HG03342 (cell line): ENCODE measurements at regions not wholly inside any gene's neighbourhood (a gene's known extent, or its start where the extent isn't known, plus 50 kb on each side); places are given as distances from the start of the nearest gene placed in this dataset.

Experiments
- ATAC-seq: cut with Tn5 transposase; IDR thresholded peaks from one replicate; pipeline ENCODE4 v1.9.1; 2021; ENCODE audit warnings: mild to moderate bottlenecking, moderate library complexity; ENCODE audit not compliant: unreplicated experiment

DNA sequence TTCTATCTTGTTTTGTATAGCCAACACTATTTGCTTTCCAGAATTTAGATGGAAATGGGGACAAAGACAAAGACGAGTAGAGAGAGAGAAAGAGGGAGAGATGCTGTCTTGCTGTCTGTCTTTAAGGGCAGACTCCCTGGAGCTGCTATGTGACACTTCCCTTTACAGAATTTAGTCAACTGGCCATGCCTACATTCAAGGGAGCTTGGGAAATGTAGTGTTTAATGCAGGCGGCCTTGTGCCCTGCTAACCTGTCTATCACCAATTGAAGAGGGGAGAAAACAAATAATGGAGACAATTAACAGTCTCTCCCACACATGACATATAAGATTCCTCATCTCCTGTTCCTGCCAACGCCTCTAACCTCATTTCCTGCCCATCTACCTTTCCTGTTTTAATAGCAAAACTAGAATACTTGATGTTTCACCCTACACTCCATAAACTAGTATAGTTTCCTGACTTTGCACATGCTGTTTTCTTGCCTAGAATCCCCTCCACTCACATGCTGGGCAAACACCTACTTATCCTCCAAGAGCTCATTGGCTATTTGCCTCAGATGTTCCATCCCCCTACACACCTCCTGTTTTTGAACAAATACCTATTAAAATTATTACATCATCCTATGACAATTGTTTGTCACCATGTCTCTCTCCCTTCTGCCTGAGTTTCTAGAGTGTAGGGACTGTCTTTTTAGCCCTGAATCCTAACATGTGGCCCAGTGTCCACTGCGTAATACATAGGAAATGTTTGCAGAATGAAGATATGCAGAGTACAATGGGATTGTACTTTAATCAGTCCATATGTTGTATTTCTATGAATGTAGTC, 117.2 kb downstream of the SLC25A24 start:
- no peak for ATAC-seq

- no peak for ATAC-seq
Observed at GRCh38 chr1:108082001-108082400, 117.0 kb upstream of the VAV3 start.

DNA sequence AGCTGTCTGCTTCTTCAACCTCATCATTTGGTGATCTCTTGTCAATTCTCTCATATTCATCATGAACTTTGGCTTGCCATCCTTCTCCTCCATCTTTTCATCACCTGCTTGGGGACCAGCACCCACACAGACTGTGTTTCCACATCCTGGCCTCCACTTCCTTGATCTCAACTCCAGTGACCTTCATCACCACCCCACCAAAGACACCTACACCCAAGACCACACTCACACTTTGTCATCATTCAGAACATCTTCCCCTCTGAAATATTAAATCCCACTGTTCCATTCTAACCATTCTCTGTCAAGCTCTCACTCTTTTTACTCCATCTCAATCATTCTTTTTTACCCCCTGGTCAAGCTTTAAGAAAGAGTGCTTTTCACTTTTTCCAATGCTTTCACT, 115.5 kb upstream of the VAV3 start:
- ATAC-seq = no peak

- no peak for ATAC-seq
Observed at GRCh38 chr1:108079440-108080025, 114.6 kb upstream of the VAV3 start.

GRCh38 chr1:108077991-108078390, 113.0 kb upstream of the VAV3 start:
- no peak for ATAC-seq

DNA sequence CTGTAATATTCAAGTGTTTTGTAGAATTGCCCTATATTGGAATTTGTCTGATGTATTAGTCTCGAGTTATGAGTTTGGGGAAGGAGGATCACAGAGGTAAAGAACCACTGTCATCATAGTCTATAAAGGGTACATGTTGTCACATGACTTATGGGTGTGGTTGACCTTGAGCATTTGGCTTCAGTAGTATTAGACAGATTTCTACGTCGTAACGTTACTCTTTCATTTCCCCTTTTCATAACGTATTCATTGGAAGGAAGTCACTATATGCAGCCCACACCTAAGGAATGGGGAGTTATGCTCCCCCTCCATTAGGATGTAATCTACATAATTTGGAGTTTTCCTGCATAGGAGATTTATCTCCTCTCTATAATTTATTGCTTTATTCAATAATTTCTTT, 110.1 kb upstream of the VAV3 start:
- ATAC-seq = peak; percentile 85

DNA sequence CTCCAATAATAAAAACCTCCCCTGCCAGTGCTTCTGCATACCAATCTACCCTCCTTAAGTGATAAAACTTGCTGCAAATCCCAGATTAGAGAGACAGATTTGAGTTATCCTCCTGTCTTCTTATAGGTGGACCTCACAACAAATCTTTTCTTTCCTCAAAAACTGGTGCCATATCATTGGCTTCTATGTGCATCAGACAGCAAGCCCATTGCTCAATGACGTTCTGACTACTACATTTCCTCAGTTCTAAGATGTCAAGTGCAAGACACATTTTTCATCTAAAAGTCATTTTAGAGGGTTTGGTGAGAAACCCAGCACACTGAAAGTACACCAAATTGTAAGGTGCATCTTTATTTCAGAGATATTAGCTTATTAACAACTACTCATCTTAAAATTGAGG, 107.8 kb upstream of the VAV3 start:
- ATAC-seq = no peak

DNA sequence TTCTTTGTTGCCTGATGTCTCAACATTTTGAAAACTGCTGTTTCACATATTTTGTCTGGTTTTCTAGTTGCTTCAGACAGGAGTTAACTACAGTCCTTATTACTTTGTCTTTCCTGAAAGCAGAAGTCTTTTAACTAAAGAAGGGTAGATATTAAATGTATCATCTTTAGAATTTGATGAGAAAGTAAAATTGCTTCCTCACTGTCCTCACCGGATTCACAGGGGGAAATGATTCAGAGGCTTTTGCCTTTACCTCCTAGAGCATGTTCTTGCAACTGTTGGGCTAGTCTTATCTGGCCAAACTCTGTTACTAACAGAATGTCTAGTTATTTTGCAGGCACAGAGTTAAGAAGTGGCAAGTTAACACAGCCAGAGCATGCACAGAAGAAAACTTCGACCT, 107.2 kb upstream of the VAV3 start:
- ATAC-seq = no peak

DNA sequence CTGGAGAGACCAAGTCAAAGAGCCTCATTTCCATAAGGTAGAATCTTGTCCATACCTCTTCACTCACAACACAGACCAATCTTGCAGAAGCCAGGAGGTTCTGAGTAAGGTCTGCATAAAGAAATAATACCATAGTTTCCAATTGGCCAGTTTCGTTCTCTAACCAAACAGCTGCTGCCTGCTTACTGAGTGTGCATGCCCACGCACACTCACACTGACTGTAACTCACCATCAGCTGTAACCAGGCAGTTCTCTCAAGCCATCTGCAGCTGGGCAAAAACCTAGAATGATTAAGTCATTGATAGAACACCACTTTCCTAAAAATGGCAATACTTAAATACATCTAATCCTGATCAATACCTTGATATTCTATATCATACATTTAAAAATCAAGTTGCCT, 106.6 kb upstream of the VAV3 start:
- no peak for ATAC-seq

DNA sequence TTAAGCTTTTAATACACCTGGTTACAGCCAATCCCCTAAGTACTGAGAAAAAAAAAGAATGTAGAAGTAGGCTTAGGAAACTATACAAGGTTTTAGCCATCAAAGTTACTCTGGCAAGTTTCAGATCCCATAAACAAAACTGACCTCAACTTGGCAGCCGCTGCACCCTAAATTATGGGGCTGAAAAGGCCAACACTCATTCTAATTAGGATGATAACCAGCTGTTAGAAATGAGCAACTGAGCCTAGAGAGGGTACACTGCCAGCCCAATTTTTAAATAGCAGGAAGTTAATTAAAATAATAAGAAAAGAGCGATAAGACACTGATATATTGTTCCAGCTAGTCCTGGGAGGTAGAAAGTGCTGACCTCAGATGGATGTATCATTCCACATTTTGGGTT, 105.7 kb upstream of the VAV3 start:
- ATAC-seq = no peak

DNA sequence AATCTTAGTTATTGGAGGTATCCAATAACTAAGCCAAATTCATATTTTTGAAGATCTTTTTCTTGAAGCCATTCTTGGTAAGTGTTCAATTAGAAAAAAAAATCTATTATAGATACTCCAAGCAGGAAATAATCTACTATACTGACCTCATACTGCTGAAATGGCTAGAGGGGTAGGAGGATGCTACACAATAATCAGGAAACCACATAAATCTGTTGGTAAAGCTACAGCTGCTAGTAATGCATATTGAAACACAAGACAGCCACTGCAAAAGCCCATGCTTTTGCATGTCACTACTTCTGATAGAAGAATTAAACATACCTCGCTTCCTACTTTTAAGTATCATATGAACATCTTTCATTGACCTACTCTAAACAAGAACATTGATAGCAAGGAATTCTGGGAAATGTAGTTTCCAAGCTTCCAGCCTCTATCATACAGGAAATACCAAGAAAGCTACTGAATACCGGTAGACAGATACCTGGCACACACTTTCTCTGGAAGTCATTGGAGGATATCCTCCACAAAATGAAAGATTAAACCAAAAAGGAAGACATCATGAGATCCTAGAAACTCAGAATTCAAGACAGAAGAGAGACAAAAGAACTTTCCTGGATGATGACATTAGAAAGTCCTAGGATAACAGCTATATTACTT, 103.0 kb upstream of the VAV3 start:
- ATAC-seq = no peak

DNA sequence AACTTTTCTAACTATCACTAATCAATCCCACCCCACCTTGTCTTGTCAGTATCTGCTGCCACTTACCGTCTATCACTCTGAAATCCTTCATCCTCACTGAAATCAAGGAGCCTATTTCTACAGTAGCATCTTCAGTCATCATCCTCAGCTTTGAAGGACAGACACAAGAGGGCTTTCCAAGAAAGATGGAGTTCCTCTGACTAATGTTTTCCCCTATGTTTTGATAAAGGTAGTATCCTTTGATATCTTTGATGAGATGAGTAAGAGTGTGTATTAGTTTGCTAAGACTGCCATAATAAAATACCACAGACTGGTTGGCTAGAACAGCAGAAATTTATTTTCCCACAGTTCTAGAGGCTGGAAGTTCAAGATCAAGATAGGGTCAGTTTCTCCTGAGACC, 101.8 kb upstream of the VAV3 start:
- no peak for ATAC-seq

DNA sequence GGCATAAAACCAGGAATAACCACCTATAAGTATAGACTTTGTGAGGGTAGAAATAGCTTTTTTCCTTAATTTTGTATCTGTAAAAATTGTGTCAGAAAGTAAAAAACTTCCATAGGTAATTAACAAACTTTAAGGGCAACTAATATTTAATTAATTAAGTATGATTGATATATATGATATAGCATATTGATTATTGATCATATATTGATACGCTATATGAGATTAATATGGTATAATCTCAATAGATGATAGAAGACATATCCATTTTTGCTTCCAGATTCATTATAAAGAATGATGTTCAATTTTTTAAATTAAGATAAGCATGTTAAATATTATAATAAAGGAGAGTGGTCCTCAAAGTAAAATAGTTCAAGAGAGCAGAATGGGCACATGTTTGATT, 99.3 kb upstream of the VAV3 start:
- ATAC-seq = no peak

GRCh38 chr1:108063703-108064102, 98.7 kb upstream of the VAV3 start:
- no peak for ATAC-seq

GRCh38 chr1:108059945-108060344, 95.0 kb upstream of the VAV3 start:
- no peak for ATAC-seq

DNA sequence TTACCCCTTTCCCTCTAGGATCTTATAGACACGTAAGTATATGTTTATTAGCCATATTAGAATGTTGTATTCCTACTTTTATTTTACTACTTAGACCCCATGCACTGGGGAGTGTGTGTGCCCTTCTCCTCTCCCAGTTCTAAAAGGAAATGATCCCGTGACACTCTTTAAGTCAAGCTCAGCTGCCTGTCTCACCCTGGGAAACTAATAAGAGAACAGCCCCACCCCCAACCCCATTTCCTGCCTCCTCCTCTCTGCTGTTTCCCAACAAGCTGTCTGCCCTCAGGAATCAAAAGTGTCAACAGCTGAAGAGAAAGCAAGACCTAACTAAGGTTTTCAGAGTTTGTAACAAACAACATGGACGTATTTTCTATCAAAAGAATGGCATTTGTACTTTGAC, 92.6 kb upstream of the VAV3 start:
- ATAC-seq = no peak

GRCh38 chr1:108056436-108056990, 91.5 kb upstream of the VAV3 start:
- ATAC-seq = no peak

DNA sequence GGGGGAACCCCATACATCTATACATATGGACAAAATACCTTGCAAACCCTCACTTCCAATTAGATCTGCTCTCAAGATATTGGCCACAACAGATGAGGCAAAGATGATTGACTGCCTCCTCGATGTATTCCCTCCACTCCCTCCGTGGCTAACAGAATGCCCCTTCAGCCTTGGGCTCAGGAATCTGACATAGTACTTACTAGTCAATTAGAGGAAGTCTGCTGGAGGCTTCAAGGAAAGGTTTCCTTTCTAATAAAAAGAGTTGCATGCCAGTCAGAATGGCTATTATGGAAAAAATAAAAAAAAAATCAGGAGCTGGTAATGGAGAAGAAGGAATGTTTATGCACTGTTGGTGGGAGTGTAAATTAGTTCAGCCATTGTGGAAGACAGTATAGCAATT, 90.4 kb upstream of the VAV3 start:
- no peak for ATAC-seq

GRCh38 chr1:108054396-108054795, 89.4 kb upstream of the VAV3 start:
- ATAC-seq = no peak

DNA sequence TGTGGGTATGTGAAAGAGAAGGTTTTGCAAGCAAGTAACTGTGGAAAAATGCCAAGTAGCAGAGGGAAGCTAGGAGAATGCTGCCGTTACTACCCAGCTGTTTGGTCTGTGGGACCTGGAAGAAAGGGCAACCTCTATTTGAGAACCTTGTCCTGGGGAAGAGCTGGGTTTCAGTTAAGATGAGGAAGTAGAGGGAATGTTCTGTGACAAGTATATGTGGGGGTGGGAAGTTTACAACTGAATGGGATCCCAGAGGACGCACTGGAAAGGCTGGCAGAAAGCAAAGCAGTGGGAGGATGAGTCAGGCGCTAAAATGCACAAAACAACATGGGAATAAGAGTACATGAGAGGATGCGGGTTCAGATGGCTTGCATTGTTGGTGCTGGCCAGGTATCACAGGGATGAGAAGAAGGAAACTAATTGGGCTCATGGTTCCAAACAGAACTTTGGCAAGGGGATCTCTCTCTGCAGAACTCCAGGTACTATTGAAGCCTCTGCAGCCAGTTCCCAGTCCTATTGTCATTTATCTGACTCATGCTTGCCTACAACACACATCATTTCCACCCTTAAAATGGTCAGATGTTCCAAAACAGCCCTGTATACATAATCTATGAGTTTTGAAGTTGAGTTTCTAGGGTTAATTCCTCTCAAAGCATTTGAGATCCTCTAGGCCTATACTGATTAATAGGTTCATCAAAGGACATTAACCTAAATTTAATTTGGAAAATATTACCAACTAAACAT, 88.5 kb upstream of the VAV3 start:
- ATAC-seq = no peak

DNA sequence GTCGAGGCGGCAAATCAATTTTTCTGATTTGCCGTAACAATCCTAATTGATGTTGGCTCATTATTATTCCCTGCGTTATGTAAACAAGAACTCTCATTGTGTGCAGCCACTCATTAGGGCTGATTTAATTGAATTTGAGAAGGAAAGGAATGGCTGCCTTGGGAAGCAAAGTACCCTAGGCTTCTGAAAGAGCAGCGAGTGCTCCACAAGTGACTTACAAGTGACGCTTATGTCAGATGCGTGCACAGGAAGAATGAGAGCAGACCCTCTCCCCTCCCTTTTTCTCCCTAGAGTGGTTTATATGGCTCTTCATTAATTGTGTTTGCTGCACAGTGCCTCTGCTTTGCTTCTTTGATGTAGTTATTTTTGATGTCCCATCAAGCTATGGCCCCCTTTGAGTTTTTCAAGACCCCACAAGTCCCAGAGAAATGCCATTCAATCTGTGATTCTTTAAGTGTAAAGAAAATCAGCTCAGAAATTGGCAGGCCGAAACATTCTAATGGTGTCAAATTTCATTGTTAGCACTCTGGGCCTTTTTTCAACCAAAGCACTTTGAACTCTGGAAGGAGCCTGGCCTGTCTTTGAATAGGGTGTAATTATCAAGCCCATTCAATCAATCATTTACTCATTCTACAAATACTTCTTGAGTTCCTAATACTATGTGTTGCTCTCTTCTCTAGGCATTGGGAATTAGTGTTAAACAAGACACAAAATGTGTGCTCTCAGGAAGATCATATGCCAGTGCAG, 86.8 kb upstream of the VAV3 start:
- no peak for ATAC-seq
